ENCODE measurements at regions not wholly inside any gene's neighbourhood (a gene's known extent, or its start where the extent isn't known, plus 50 kb on each side); places are given as distances from the start of the nearest gene placed in this dataset.

GRCh38 chr10:30793093-30793492 is 163.5 kb upstream of the LYZL2 start:
- DNase-seq (ENCODE audit: low read depth) = no peak

GRCh38 chr10:30792025-30792424 is 162.5 kb upstream of the LYZL2 start:
- no peak for DNase-seq (ENCODE audit: low read depth)

- no peak for DNase-seq (ENCODE audit: low read depth)
Measured at GRCh38 chr10:30791197-30791611, 161.7 kb upstream of the LYZL2 start.

GRCh38 chr10:30789806-30790205 is 160.3 kb upstream of the LYZL2 start:
- no peak for DNase-seq (ENCODE audit: low read depth)

GRCh38 chr10:30788307-30788706 is 158.8 kb upstream of the LYZL2 start:
- peak; percentile 55 for DNase-seq (ENCODE audit: low read depth)

- DNase-seq (ENCODE audit: low read depth) = no peak
Measured at GRCh38 chr10:30786906-30787305, 157.4 kb upstream of the LYZL2 start.

- DNase-seq (ENCODE audit: low read depth) = peak; percentile 35
Measured at GRCh38 chr10:30786131-30786530, 156.6 kb upstream of the LYZL2 start.

- peak; percentile 74 for DNase-seq (ENCODE audit: low read depth)
Measured at GRCh38 chr10:30784897-30785605, 155.5 kb upstream of the LYZL2 start.

GRCh38 chr10:30784524-30784896 is 155.0 kb upstream of the LYZL2 start:
- peak; percentile 41 for DNase-seq (ENCODE audit: low read depth)

GRCh38 chr10:30783939-30784501 is 154.5 kb upstream of the LYZL2 start:
- peak; percentile 91 for DNase-seq (ENCODE audit: low read depth)

GRCh38 chr10:30782537-30783461 is 153.2 kb upstream of the LYZL2 start:
- peak; percentile 45 for DNase-seq (ENCODE audit: low read depth)

- DNase-seq (ENCODE audit: low read depth) = no peak
Measured at GRCh38 chr10:30782157-30782536, 152.6 kb upstream of the LYZL2 start.

- no peak for DNase-seq (ENCODE audit: low read depth)
Measured at GRCh38 chr10:30781670-30782121, 152.1 kb upstream of the LYZL2 start.

- no peak for DNase-seq (ENCODE audit: low read depth)
Measured at GRCh38 chr10:30778769-30779168, 149.2 kb upstream of the LYZL2 start.

- DNase-seq (ENCODE audit: low read depth) = peak; percentile 84
Measured at GRCh38 chr10:30775779-30776591, 146.4 kb upstream of the LYZL2 start.

GRCh38 chr10:30774261-30774660 is 144.7 kb upstream of the LYZL2 start:
- DNase-seq (ENCODE audit: low read depth) = no peak

- no peak for DNase-seq (ENCODE audit: low read depth)
Measured at GRCh38 chr10:30773501-30773900, 143.9 kb upstream of the LYZL2 start.

- no peak for DNase-seq (ENCODE audit: low read depth)
Measured at GRCh38 chr10:30770816-30771215, 141.3 kb upstream of the LYZL2 start.

GRCh38 chr10:30770229-30770628 is 140.7 kb upstream of the LYZL2 start:
- DNase-seq (ENCODE audit: low read depth) = no peak

GRCh38 chr10:30769361-30769760 is 139.8 kb upstream of the LYZL2 start:
- DNase-seq (ENCODE audit: low read depth) = no peak

- peak; percentile 54 for DNase-seq (ENCODE audit: low read depth)
Measured at GRCh38 chr10:30765616-30766015, 136.1 kb upstream of the LYZL2 start.

- DNase-seq (ENCODE audit: low read depth) = peak; percentile 31
Measured at GRCh38 chr10:30765022-30765615, 135.6 kb upstream of the LYZL2 start.
